ENCODE measurements at regions not wholly inside any gene's neighbourhood (a gene's known extent, or its start where the extent isn't known, plus 50 kb on each side); places are given as distances from the start of the nearest gene placed in this dataset.

GRCh38 chrX:34999702-35000101 lies 57.1 kb downstream of the FAM47B start:
- no peak overlapping the region for H3K4me3 ChIP-seq (ENCODE audit: control insufficient read depth, low read depth, low read length)
- no peak for DNase-seq (ENCODE audit: low read depth)
- no peak for TF ChIP-seq CTCF (IDR thresholded peaks at IDR 0.05; ENCODE audit: control insufficient read depth, insufficient read depth, low read depth, low read length, missing control alignments)

GRCh38 chrX:35006361-35006760 lies 63.8 kb downstream of the FAM47B start:
- no peak for DNase-seq (ENCODE audit: low read depth)
- no peak for TF ChIP-seq CTCF (IDR thresholded peaks at IDR 0.05; ENCODE audit: control insufficient read depth, insufficient read depth, low read depth, low read length, missing control alignments)
- no peak overlapping the region for H3K4me3 ChIP-seq (ENCODE audit: control insufficient read depth, low read depth, low read length)

- no peak for TF ChIP-seq CTCF (IDR thresholded peaks at IDR 0.05; ENCODE audit: control insufficient read depth, insufficient read depth, low read depth, low read length, missing control alignments)
Measured at GRCh38 chrX:35015621-35016020, 73.0 kb downstream of the FAM47B start.

GRCh38 chrX:35016051-35016450 lies 73.5 kb downstream of the FAM47B start:
- H3K4me3 ChIP-seq (ENCODE audit: control insufficient read depth, low read depth, low read length) = no peak overlapping the region
- TF ChIP-seq CTCF (IDR thresholded peaks at IDR 0.05; ENCODE audit: control insufficient read depth, insufficient read depth, low read depth, low read length, missing control alignments) = no peak
- no peak for DNase-seq (ENCODE audit: low read depth)

More at GRCh38 chrX:35015621-35016020, 73.0 kb downstream of the FAM47B start:
- no peak overlapping the region for H3K4me3 ChIP-seq (ENCODE audit: control insufficient read depth, low read depth, low read length)
- DNase-seq (ENCODE audit: low read depth) = no peak

- TF ChIP-seq CTCF (IDR thresholded peaks at IDR 0.05; ENCODE audit: control insufficient read depth, insufficient read depth, low read depth, low read length, missing control alignments) = no peak
- no peak for DNase-seq (ENCODE audit: low read depth)
- H3K4me3 ChIP-seq (ENCODE audit: control insufficient read depth, low read depth, low read length) = no peak overlapping the region
Measured at GRCh38 chrX:35017284-35017683, 74.7 kb downstream of the FAM47B start.

- H3K4me3 ChIP-seq (ENCODE audit: control insufficient read depth, low read depth, low read length) = no peak overlapping the region
- no peak for TF ChIP-seq CTCF (IDR thresholded peaks at IDR 0.05; ENCODE audit: control insufficient read depth, insufficient read depth, low read depth, low read length, missing control alignments)
- DNase-seq (ENCODE audit: low read depth) = no peak
Measured at GRCh38 chrX:35023683-35024082, 81.1 kb downstream of the FAM47B start.

- no peak overlapping the region for H3K4me3 ChIP-seq (ENCODE audit: control insufficient read depth, low read depth, low read length)
- no peak for TF ChIP-seq CTCF (IDR thresholded peaks at IDR 0.05; ENCODE audit: control insufficient read depth, insufficient read depth, low read depth, low read length, missing control alignments)
- DNase-seq (ENCODE audit: low read depth) = no peak
Measured at GRCh38 chrX:35025820-35026219, 83.2 kb downstream of the FAM47B start.

Data from AG09309 (cell line).